ENCODE measurements at regions not wholly inside any gene's neighbourhood (a gene's known extent, or its start where the extent isn't known, plus 50 kb on each side); places are given as distances from the start of the nearest gene placed in this dataset.
A peak's percentile ranks its signal among the peaks of the same experiment; 100 is the strongest.

DNA sequence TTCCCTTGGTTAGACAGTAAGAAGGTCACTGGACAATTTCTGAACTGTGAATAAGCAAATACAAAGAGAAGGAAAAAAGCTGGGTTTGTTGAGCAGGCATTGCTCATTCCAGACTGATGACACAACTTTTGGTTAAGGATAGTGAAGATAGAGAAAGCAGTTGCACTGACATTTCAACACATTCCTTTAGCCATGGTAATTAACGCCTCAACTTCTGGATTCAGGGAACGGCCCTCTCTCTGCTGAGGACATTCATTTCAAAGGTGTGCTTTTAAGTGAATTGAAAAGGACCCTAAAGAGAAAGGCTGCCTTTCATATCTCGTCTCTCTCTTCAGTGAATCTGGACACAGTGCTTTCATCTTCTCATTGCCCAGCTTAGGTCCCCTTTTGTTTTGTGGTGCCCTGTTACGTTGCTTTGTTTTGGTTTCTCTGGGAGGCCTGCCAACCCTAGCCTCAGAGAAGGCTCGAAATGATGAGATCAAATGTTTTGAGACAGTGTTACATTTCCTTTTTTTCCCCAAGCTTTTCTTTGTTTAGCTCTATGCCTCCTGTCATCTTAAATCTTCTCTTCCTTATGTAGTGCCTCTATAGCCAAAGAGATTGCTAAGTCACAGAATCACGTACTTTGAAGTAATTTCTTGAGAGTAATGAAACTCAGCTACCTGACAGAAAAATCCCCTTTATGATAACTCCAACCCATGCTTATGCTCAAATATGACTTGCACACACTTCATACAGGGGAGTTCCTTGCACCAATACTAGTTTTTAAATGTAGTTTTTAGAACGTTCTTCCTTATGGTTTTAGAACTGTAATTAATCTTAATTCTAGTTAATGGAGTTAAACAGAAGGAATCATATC lies 94.4 kb upstream of the IFNE start:
- Histone ChIP-seq H3K9ac (ENCODE audit: low read length) (no peak overlapping the region), H4K20me1 (ENCODE audit: control insufficient read depth, insufficient read depth, low read length, poor library complexity, severe bottlenecking) (no peaks in the 10 kb centered on the region), H3K36me3 (replicated peaks in 1 of 2; ENCODE audit: control extremely low read depth in 1 of 2, control insufficient read depth in 1 of 2, extremely low read depth in 1 of 2, insufficient read depth in 2 of 2, low read length in 1 of 2) (no peaks in the 10 kb centered on the region), H3K4me3 (ENCODE audit: control extremely low read depth in 1 of 5, extremely low read depth in 1 of 5, insufficient read depth in 1 of 5, low read depth in 2 of 5, low read length in 4 of 5) (no peak overlapping the region), H3K27ac (ENCODE audit: low read length in 2 of 2) (no peak overlapping the region), H2AFZ (ENCODE audit: insufficient read depth, low read depth, low read length, poor library complexity, severe bottlenecking) (peak overlapping the region; percentile 21), H3K9me3 (ENCODE audit: control extremely low read depth in 1 of 3, control insufficient read depth in 2 of 3, insufficient read depth in 1 of 3, low read length in 2 of 3) (no peaks in the 10 kb centered on the region), H3K79me2 (ENCODE audit: control insufficient read depth, insufficient read depth, low read length) (no peaks in the 10 kb centered on the region), H3K4me1 (ENCODE audit: control insufficient read depth in 2 of 2, insufficient read depth in 2 of 2, low read length in 2 of 2) (peaks cover 0 to 5% of the 10 kb centered on the region in 2 donors), H3K27me3 (replicated peaks in 1 of 4; ENCODE audit: control extremely low read depth in 1 of 4, control insufficient read depth in 3 of 4, insufficient read depth in 4 of 4, low read length in 3 of 4) (no peaks in the 10 kb centered on the region), H3K4me2 (replicated peaks; ENCODE audit: low read depth, low read length, poor library complexity, severe bottlenecking) (no peak overlapping the region)
- no CpG with 5 or more reads among the region's 7 CpGs for WGBS (ENCODE audit: insufficient coverage)
- TF ChIP-seq CTCF (IDR thresholded peaks at IDR 0.05) (no peak), EZH2 (IDR thresholded peaks at IDR 0.05; ENCODE audit: borderline replicate concordance, insufficient read depth, low read depth, low read length, poor library complexity, severe bottlenecking) (no peak)
- H3K4me1 Mint-ChIP-seq, result peaks cover 2% of the 10 kb centered on the region
- H3K27me3 Mint-ChIP-seq, result peaks cover 10% of the 10 kb centered on the region
- DNase-seq (no peak), ATAC-seq (ENCODE audit: low read depth) (no peak)
- H3K27ac Mint-ChIP-seq, result no peak overlapping the region
- CTCF ChIA-PET, result no interaction called here
- H3K9me3 Mint-ChIP-seq (ENCODE audit: insufficient read depth), result no peaks in the 10 kb centered on the region
- intact Hi-C loops (cut with micrococcal nuclease), result no loop called here
- H3K4me3 Mint-ChIP-seq, result no peak overlapping the region
- POLR2A ChIA-PET, result no interaction called here

GRCh38 chr9:21579247-21579671 lies 97.1 kb upstream of the IFNE start:
- H3K4me1 Mint-ChIP-seq, result peaks cover 2% of the 10 kb centered on the region
- H3K36me3 ChIP-seq (replicated peaks in 1 of 2; ENCODE audit: control extremely low read depth in 1 of 2, control insufficient read depth in 1 of 2, extremely low read depth in 1 of 2, insufficient read depth in 2 of 2, low read length in 1 of 2), result no peaks in the 10 kb centered on the region
- no peak overlapping the region for H3K4me2 ChIP-seq (replicated peaks; ENCODE audit: low read depth, low read length, poor library complexity, severe bottlenecking)
- H3K4me1 ChIP-seq (ENCODE audit: control insufficient read depth in 2 of 2, insufficient read depth in 2 of 2, low read length in 2 of 2), result peaks cover 0 to 5% of the 10 kb centered on the region in 2 donors
- H3K27me3 ChIP-seq (replicated peaks in 1 of 4; ENCODE audit: control extremely low read depth in 1 of 4, control insufficient read depth in 3 of 4, insufficient read depth in 4 of 4, low read length in 3 of 4), result no peaks in the 10 kb centered on the region
- H3K4me3 Mint-ChIP-seq, result no peak overlapping the region
- peak overlapping the region; percentile 55 for H2AFZ ChIP-seq (ENCODE audit: insufficient read depth, low read depth, low read length, poor library complexity, severe bottlenecking)
- DNase-seq (no peak), ATAC-seq (ENCODE audit: low read depth) (no peak)
- H3K9ac ChIP-seq (ENCODE audit: low read length), result no peak overlapping the region
- CTCF ChIA-PET, result interaction anchor here (2.1 kb wide), 1 partner anchor 253 kb away, joined by 4 read pairs; no protein-coding TSS in a partner anchor
- H3K27ac Mint-ChIP-seq, result no peak overlapping the region
- H3K27me3 Mint-ChIP-seq, result peaks cover 11% of the 10 kb centered on the region
- no peak overlapping the region for H3K4me3 ChIP-seq (ENCODE audit: control extremely low read depth in 1 of 5, extremely low read depth in 1 of 5, insufficient read depth in 1 of 5, low read depth in 2 of 5, low read length in 4 of 5)
- intact Hi-C loops (cut with micrococcal nuclease), result no loop called here
- no peaks in the 10 kb centered on the region for H4K20me1 ChIP-seq (ENCODE audit: control insufficient read depth, insufficient read depth, low read length, poor library complexity, severe bottlenecking)
- no peak for TF ChIP-seq EZH2 (IDR thresholded peaks at IDR 0.05; ENCODE audit: borderline replicate concordance, insufficient read depth, low read depth, low read length, poor library complexity, severe bottlenecking)
- no peak for TF ChIP-seq CTCF (IDR thresholded peaks at IDR 0.05)
- H3K9me3 Mint-ChIP-seq (ENCODE audit: insufficient read depth), result no peaks in the 10 kb centered on the region
- H3K9me3 ChIP-seq (ENCODE audit: control extremely low read depth in 1 of 3, control insufficient read depth in 2 of 3, insufficient read depth in 1 of 3, low read length in 2 of 3), result no peaks in the 10 kb centered on the region
- POLR2A ChIA-PET, result no interaction called here
- no peak overlapping the region for H3K27ac ChIP-seq (ENCODE audit: low read length in 2 of 2)
- no CpG with 5 or more reads among the region's 4 CpGs for WGBS (ENCODE audit: insufficient coverage)
- no peaks in the 10 kb centered on the region for H3K79me2 ChIP-seq (ENCODE audit: control insufficient read depth, insufficient read depth, low read length)
